IMR-90 (cell line): ENCODE measurements at regions not wholly inside any gene's neighbourhood (a gene's known extent, or its start where the extent isn't known, plus 50 kb on each side); places are given as distances from the start of the nearest gene placed in this dataset.

ENCODE experiments used
- ATAC-seq: fragments of 200-7000 bp; cut with Tn5 transposase; 2 replicates; pipeline ENCODE4 v1.9.1; 2020; ENCODE audit warnings: low read depth, mild to moderate bottlenecking, moderate library complexity
- BruUV-seq: library from RNA; stranded (reverse); fragments of 400-500 nt; replicated peaks from 2 replicates; lab custom pipeline; 2021; lab: Mats Ljungman, UMichigan
- CTCF ChIA-PET: fragments of 300-600 bp; formaldehyde crosslinking; extraction: SDS; loops from one replicate; lab custom pipeline; 2021; ENCODE audit warnings: antibody characterized with exemption; lab: Yijun Ruan, JAX
- POLR2A ChIA-PET: fragments of 300-600 bp; sonication (Branson Sonifier 250); formaldehyde crosslinking; loops from one replicate; lab custom pipeline; 2022; ENCODE audit warnings: antibody characterized with exemption; ENCODE audit not compliant: unreplicated experiment; lab: Charles Lee
- DNase-seq: peaks from one replicate; pipeline ENCODE4 v3.0.0; 2013
- H2AFZ ChIP-seq: replicated peaks from 2 replicates; pipeline ENCODE3; 2013; ENCODE audit warnings: low read length, mild to moderate bottlenecking; ENCODE audit not compliant: poor library complexity
- H2AK5ac ChIP-seq: 2 replicates; pipeline ENCODE4 v1.6.1; 2013; ENCODE audit warnings: low read depth, low read length, inconsistent platforms
- H2AK9ac ChIP-seq: replicated peaks from 2 replicates; pipeline ENCODE3; 2013; ENCODE audit warnings: mild to moderate bottlenecking, low read depth, low read length, moderate library complexity; ENCODE audit not compliant: poor library complexity
- H2BK120ac ChIP-seq: 2 replicates; pipeline ENCODE4 v1.6.1; 2013; ENCODE audit warnings: low read depth, low read length, inconsistent platforms
- H2BK15ac ChIP-seq: 3 replicates; pipeline ENCODE4 v1.6.1; 2013; ENCODE audit warnings: low read depth, low read length, inconsistent platforms
- H2BK20ac ChIP-seq: 2 replicates; pipeline ENCODE4 v1.6.1; 2013; ENCODE audit warnings: low read depth, mild to moderate bottlenecking, inconsistent platforms, low read length, moderate library complexity
- H2BK5ac ChIP-seq: 2 replicates; pipeline ENCODE4 v1.6.1; 2013; ENCODE audit warnings: mild to moderate bottlenecking, low read depth, low read length, inconsistent platforms; ENCODE audit not compliant: poor library complexity, severe bottlenecking
- H3K14ac ChIP-seq: replicated peaks from 2 replicates; pipeline ENCODE4 v1.6.1; 2013; ENCODE audit warnings: low read depth, low read length, inconsistent platforms
- H3K18ac ChIP-seq: 2 replicates; pipeline ENCODE4 v1.6.1; 2013; ENCODE audit warnings: low read depth, low read length, control low read depth
- H3K23ac ChIP-seq: 2 replicates; pipeline ENCODE4 v1.6.1; 2013; ENCODE audit warnings: low read depth, low read length, inconsistent platforms
- H3K27ac ChIP-seq: 2 replicates; pipeline ENCODE4 v1.5.1; 2013; ENCODE audit warnings: mild to moderate bottlenecking, control low read depth, low read length; ENCODE audit not compliant: insufficient read depth
- H3K27me3 ChIP-seq: 2 replicates; pipeline ENCODE4 v1.6.1; 2013; ENCODE audit warnings: low read length; ENCODE audit not compliant: control insufficient read depth, insufficient read depth
- H3K36me3 ChIP-seq: 2 replicates; pipeline ENCODE4 v1.6.1; 2013; ENCODE audit warnings: low read length, mixed read lengths; ENCODE audit not compliant: control insufficient read depth, insufficient read depth
- H3K4ac ChIP-seq: 2 replicates; pipeline ENCODE4 v1.6.1; 2013; ENCODE audit warnings: low read depth, low read length, inconsistent platforms
- H3K4me1 ChIP-seq: 2 replicates; pipeline ENCODE4 v1.6.1; 2013; ENCODE audit warnings: low read length, mixed read lengths; ENCODE audit not compliant: control insufficient read depth, insufficient read depth
- H3K4me2 ChIP-seq: 2 replicates; pipeline ENCODE4 v1.6.1; 2013; ENCODE audit warnings: low read depth, mild to moderate bottlenecking, control low read depth, low read length, moderate library complexity
- H3K4me3 ChIP-seq: 2 replicates; pipeline ENCODE4 v1.5.1; 2013; ENCODE audit warnings: low read depth, mild to moderate bottlenecking, control low read depth, low read length, moderate library complexity; ENCODE audit not compliant: insufficient read depth
- H3K56ac ChIP-seq: 2 replicates; pipeline ENCODE4 v1.6.1; 2013; ENCODE audit warnings: low read length, inconsistent platforms; ENCODE audit not compliant: insufficient read depth; ENCODE audit errors: extremely low read depth
- H3K79me1 ChIP-seq, 2 experiments: 2 replicates each; pipeline ENCODE4 v1.6.1; 2013; ENCODE audit warnings: low read length in 2 of 2, inconsistent platforms in 1 of 2, low read depth in 1 of 2
- H3K9ac ChIP-seq: 2 replicates; pipeline ENCODE4 v1.6.1; 2013; ENCODE audit warnings: low read depth, low read length, control low read depth
- H3K9me1 ChIP-seq: 2 replicates; pipeline ENCODE4 v1.6.1; 2013; ENCODE audit warnings: low read length, inconsistent platforms; ENCODE audit not compliant: insufficient read depth
- H3K9me3 ChIP-seq: 2 replicates; pipeline ENCODE4 v1.6.1; 2013; ENCODE audit warnings: low read length; ENCODE audit not compliant: control insufficient read depth, insufficient read depth
- H4K20me1 ChIP-seq: 2 replicates; pipeline ENCODE4 v1.6.1; 2013; ENCODE audit warnings: low read length, inconsistent platforms; ENCODE audit not compliant: insufficient read depth
- H4K5ac ChIP-seq: 2 replicates; pipeline ENCODE4 v1.6.1; 2013; ENCODE audit warnings: mild to moderate bottlenecking, low read depth, low read length, control low read depth
- H4K8ac ChIP-seq, 2 experiments: 2 replicates each; pipeline ENCODE4 v1.6.1; 2013; ENCODE audit warnings: low read depth in 2 of 2, low read length in 2 of 2, control low read depth in 1 of 2, inconsistent platforms in 1 of 2
- H4K91ac ChIP-seq: 2 replicates; pipeline ENCODE4 v1.6.1; 2013; ENCODE audit warnings: low read depth, low read length, inconsistent platforms; ENCODE audit not compliant: insufficient read depth
- CEBPB ChIP-seq: IDR thresholded peaks from 2 replicates; pipeline ENCODE4 v1.6.1; 2012; ENCODE audit warnings: low read depth, low read length, improper control_type of control experiment
- FOS ChIP-seq: fragments of 150-350 bp; IDR thresholded peaks from 2 replicates; pipeline ENCODE4 v1.6.1; 2016; ENCODE audit warnings: low read depth, low read length
- MAFK ChIP-seq: IDR thresholded peaks from 2 replicates; pipeline ENCODE4 v1.6.1; 2012; ENCODE audit warnings: low read depth, low read length, improper control_type of control experiment
- MXI1 ChIP-seq: IDR thresholded peaks from 2 replicates; pipeline ENCODE4 v1.6.1; 2012; ENCODE audit warnings: low read depth, mild to moderate bottlenecking, low read length, moderate library complexity, borderline replicate concordance
- NFE2L2 ChIP-seq: fragments of 150-350 bp; IDR thresholded peaks from 2 replicates; pipeline ENCODE4 v1.6.1; 2016; ENCODE audit warnings: low read depth, mild to moderate bottlenecking, low read length
- RAD21 ChIP-seq: IDR thresholded peaks from 2 replicates; pipeline ENCODE4 v1.6.1; 2012; ENCODE audit warnings: low read length, improper control_type of control experiment
- RFX5 ChIP-seq: IDR thresholded peaks from 2 replicates; pipeline ENCODE4 v1.8.0; 2012; ENCODE audit warnings: low read depth, mild to moderate bottlenecking, low read length, moderate library complexity
- WGBS, 2 experiments: methylation state at CpG; one replicate each; pipeline versions ENCODE4 v1.1.5 to v1.1.7; 2013; ENCODE audit warnings: missing lambda C conversion rate in 2 of 2; ENCODE audit not compliant: insufficient read length in 1 of 2; ENCODE audit errors: extremely low coverage in 2 of 2; 5-methylcytosine and 5-hydroxymethylcytosine counted together
- dilution Hi-C: fragments of 300-500 bp; cut with HindIII; formaldehyde crosslinking; loops from one replicate; pipeline ENCODE4 v1.14.3; 2018; ENCODE audit warnings: low sequenced_read_pairs; ENCODE audit not compliant: unreplicated experiment
- in situ Hi-C: fragments of 300-500 bp; cut with MboI; formaldehyde crosslinking; loops from 3 replicates; pipeline ENCODE4 v1.14.3; 2019; ENCODE audit warnings: low sequenced_read_pairs, inconsistent platforms, mixed read lengths
- intact Hi-C: fragments of 100-400 bp; cut with micrococcal nuclease; formaldehyde crosslinking; loops from 2 replicates; pipeline ENCODE4 v1.10.0; 2022
- TF ChIP-seq, protein P1 (sequence below): fragments of 150-350 bp; IDR thresholded peaks from 2 replicates; pipeline ENCODE4 v1.6.1; 2017; ENCODE audit warnings: mild to moderate bottlenecking, antibody characterized with exemption, low read length, low read depth
- TF ChIP-seq, protein P2 (sequence below): conservative IDR thresholded peaks from 2 replicates; pipeline ENCODE4 v1.5.1; 2012; ENCODE audit warnings: mild to moderate bottlenecking, low read depth, low read length, improper control_type of control experiment

DNA sequence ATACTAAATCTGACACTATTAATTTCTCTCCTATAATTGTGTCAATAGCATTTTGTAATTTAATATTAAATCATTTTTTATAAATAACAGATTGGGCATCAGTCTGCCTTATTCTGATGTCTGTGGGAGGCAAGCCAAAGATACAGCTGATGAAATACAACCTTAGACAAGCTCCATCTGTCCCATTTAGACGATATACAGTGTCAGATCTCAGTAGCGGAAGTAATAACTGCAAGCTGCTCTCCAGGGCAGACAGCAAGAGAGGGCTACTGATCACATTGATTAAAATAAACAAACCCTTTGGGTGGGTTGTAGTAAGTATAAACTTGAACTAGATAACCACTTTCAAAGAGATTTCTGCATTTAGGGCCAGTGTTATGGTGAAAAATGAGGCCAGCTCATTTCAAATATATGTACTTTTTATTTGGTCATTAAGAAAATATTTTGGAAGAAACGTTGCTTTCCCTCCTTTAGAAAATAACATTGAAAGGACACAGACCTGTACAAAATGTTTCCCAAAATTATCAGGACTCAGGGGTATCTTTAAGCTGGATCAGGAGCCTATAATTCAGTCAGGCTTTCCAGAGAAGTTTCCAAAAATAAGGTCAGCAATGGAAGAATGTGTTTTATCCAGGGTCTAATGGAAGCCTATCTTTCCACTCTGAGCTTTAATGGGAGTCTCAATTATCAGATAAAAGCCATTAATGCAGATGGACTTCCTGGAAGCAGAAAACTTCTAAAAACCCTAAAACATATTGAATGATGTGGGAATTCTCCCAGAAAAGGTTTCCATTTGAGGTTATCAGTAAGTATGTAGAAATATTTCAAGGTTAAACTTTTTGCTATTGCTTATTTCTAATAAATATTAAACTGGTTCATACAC lies 1028.8 kb upstream of the IGFBP7 start:
- ChIA-PET CTCF (no interaction called here), POLR2A (no interaction called here)
- Histone ChIP-seq H3K56ac (no peak overlapping the region), H3K9ac (no peak overlapping the region), H3K36me3 (no peaks in the 10 kb centered on the region), H3K18ac (no peak overlapping the region), H3K23ac (no peak overlapping the region), H2AK9ac (no peak overlapping the region), H3K79me1 (no peaks in the 10 kb centered on the region), H4K91ac (no peak overlapping the region), H3K9me3 (no peaks in the 10 kb centered on the region), H2AFZ (no peak overlapping the region), H3K14ac (no peak overlapping the region), H4K8ac (no peak overlapping the region), H3K9me1 (no peaks in the 10 kb centered on the region), H4K5ac (no peak overlapping the region), H3K4me1 (no peaks in the 10 kb centered on the region), H3K27me3 (no peaks in the 10 kb centered on the region), H2BK20ac (no peak overlapping the region), H3K4ac (no peak overlapping the region), H2BK15ac (no peak overlapping the region), H2BK5ac (no peak overlapping the region), H2BK120ac (no peak overlapping the region), H3K27ac (no peak overlapping the region), H3K4me2 (no peak overlapping the region), H4K20me1 (no peaks in the 10 kb centered on the region), H3K4me3 (no peak overlapping the region), H2AK5ac (no peak overlapping the region)
- ATAC-seq (no peak), DNase-seq (no peak)
- in situ Hi-C loops = no loop called here
- intact Hi-C loops = no loop called here
- dilution Hi-C loops = no loop called here
- BruUV-seq = no TSS peak
- no CpG with 5 or more reads among the region's 3 CpGs for WGBS, 2 experiments
- TF ChIP-seq CEBPB (no peak), RAD21 (no peak), FOS (no peak), RFX5 (no peak), MXI1 (no peak), NFE2L2 (no peak), MAFK (no peak)
- TF ChIP-seq, protein P1, sequence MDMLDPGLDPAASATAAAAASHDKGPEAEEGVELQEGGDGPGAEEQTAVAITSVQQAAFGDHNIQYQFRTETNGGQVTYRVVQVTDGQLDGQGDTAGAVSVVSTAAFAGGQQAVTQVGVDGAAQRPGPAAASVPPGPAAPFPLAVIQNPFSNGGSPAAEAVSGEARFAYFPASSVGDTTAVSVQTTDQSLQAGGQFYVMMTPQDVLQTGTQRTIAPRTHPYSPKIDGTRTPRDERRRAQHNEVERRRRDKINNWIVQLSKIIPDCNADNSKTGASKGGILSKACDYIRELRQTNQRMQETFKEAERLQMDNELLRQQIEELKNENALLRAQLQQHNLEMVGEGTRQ = no peak
- TF ChIP-seq, protein P2, sequence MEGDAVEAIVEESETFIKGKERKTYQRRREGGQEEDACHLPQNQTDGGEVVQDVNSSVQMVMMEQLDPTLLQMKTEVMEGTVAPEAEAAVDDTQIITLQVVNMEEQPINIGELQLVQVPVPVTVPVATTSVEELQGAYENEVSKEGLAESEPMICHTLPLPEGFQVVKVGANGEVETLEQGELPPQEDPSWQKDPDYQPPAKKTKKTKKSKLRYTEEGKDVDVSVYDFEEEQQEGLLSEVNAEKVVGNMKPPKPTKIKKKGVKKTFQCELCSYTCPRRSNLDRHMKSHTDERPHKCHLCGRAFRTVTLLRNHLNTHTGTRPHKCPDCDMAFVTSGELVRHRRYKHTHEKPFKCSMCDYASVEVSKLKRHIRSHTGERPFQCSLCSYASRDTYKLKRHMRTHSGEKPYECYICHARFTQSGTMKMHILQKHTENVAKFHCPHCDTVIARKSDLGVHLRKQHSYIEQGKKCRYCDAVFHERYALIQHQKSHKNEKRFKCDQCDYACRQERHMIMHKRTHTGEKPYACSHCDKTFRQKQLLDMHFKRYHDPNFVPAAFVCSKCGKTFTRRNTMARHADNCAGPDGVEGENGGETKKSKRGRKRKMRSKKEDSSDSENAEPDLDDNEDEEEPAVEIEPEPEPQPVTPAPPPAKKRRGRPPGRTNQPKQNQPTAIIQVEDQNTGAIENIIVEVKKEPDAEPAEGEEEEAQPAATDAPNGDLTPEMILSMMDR = no peak
